Body of pancreas (tissue), 4 donors: ENCODE measurements at regions not wholly inside any gene's neighbourhood (a gene's known extent, or its start where the extent isn't known, plus 50 kb on each side); places are given as distances from the start of the nearest gene placed in this dataset.
"Not testable (repeated sequence)": the region's sequence is repeated elsewhere in the genome, so short reads cannot be mapped to it uniquely, and the experiment has no call there.

ENCODE experiments used
- ATAC-seq: fragments of 150-250 bp; one replicate; pipeline ENCODE4 v1.9.1; 2016
- DNase-seq, 4 donors: peaks; one replicate each; pipeline ENCODE4 v3.0.0-alpha.2; 2019
- H3K27ac ChIP-seq, 4 donors: fragments of 200-600 bp; sonication (generic); 1 replicate in 3 of 4; 2 replicates in 1 of 4; pipeline versions ENCODE4 v1.5.1 to v1.6.1; 2016 to 2019; ENCODE audit warnings: mild to moderate bottlenecking in 1 of 4, mixed read lengths in 1 of 4, moderate library complexity in 1 of 4
- H3K27me3 ChIP-seq, 2 donors: fragments of 200-600 bp; sonication (generic); one replicate each; pipeline ENCODE4 v1.6.0; 2016; ENCODE audit warnings: mild to moderate bottlenecking in 1 of 2
- H3K36me3 ChIP-seq, 2 donors: fragments of 200-600 bp; sonication (generic); replicated peaks in 1 of 2; 2 replicates each; pipeline ENCODE4 v1.5.1; 2016; ENCODE audit warnings: low read depth in 2 of 2; ENCODE audit not compliant: insufficient read depth in 1 of 2
- H3K4me1 ChIP-seq: fragments of 200-600 bp; sonication (generic); one replicate; pipeline ENCODE4 v1.6.0; 2016
- H3K4me3 ChIP-seq, 2 donors: fragments of 200-600 bp; sonication (generic); 1 replicate in 1 of 2; 2 replicates in 1 of 2; pipeline ENCODE4 v1.5.1; 2016 to 2019
- H3K9me3 ChIP-seq, 3 donors: fragments of 200-600 bp; sonication (generic); 1 replicate in 2 of 3; 2 replicates in 1 of 3; pipeline ENCODE4 v1.5.1; 2016
- CTCF ChIP-seq, 7 experiments: fragments of 450-650 bp in 4 of 7; fragments of 200-600 bp in 3 of 7; sonication (generic) in 3 of 7; IDR thresholded peaks; one replicate each; pipeline ENCODE4 v1.5.1; 2016 to 2019; ENCODE audit warnings: antibody characterized with exemption in 7 of 7
- POLR2A ChIP-seq, 3 donors: fragments of 450-650 bp; IDR thresholded peaks; one replicate each; pipeline ENCODE4 v1.6.1; 2016; ENCODE audit warnings: antibody characterized with exemption in 3 of 3, mild to moderate bottlenecking in 2 of 3
- WGBS, 2 donors: methylation state at CpG; one replicate each; pipeline ENCODE4 v1.1.5; 2017; 5-methylcytosine and 5-hydroxymethylcytosine counted together
- intact Hi-C: fragments of 100-400 bp; cut with DNase I; formaldehyde crosslinking; loops from one replicate; pipeline ENCODE4 v1.15.1; 2023

GRCh38 chr2:120511536-120511935 is 165.6 kb downstream of the INHBB start:
- TF ChIP-seq POLR2A (IDR thresholded peaks at IDR 0.05) = no peak
- no peak for TF ChIP-seq CTCF (IDR thresholded peaks at IDR 0.05)
- Histone ChIP-seq H3K27me3 (no peaks in the 10 kb centered on the region), H3K4me1 (no peaks in the 10 kb centered on the region), H3K9me3 (no peaks in the 10 kb centered on the region), H3K4me3 (no peak overlapping the region), H3K27ac (no peak overlapping the region), H3K36me3 (no peaks in the 10 kb centered on the region)
- WGBS, 2 donors = 70 to 80% methylated on average over 16 to 18 of the region's 18 CpGs
- DNase-seq (no peak), ATAC-seq (no peak)
- intact Hi-C loops = loop anchor here (10.0 kb wide), 1 partner anchor 173 kb away; no protein-coding TSS in a partner anchor

- 74 to 78% methylated on average over 17 to 19 of the region's 19 CpGs for WGBS, 2 donors
- Histone ChIP-seq H3K4me3 (no peak overlapping the region), H3K27me3 (no peaks in the 10 kb centered on the region), H3K4me1 (no peaks in the 10 kb centered on the region), H3K36me3 (no peaks in the 10 kb centered on the region), H3K9me3 (no peaks in the 10 kb centered on the region), H3K27ac (no peak overlapping the region)
- DNase-seq = no peak
- TF ChIP-seq POLR2A (IDR thresholded peaks at IDR 0.05) (no peak), CTCF (IDR thresholded peaks at IDR 0.05) (no peak)
- no peak for ATAC-seq
- intact Hi-C loops = loop anchor here (10.0 kb wide), 1 partner anchor 173 kb away; no protein-coding TSS in a partner anchor
Measured at GRCh38 chr2:120511947-120512710, 166.2 kb downstream of the INHBB start.

- 91 to 95% methylated on average over 9 to 10 of the region's 10 CpGs for WGBS, 2 donors
- Histone ChIP-seq H3K4me3 (no peak overlapping the region), H3K27me3 (peaks cover 0 to 5% of the 10 kb centered on the region in 2 donors), H3K9me3 (no peaks in the 10 kb centered on the region), H3K27ac (no peak overlapping the region), H3K4me1 (no peaks in the 10 kb centered on the region), H3K36me3 (no peaks in the 10 kb centered on the region)
- DNase-seq (no peak), ATAC-seq (no peak)
- intact Hi-C loops = loop anchor here (10.0 kb wide), 1 partner anchor 171 kb away; no protein-coding TSS in a partner anchor
- no peak for TF ChIP-seq POLR2A (IDR thresholded peaks at IDR 0.05)
- TF ChIP-seq CTCF (IDR thresholded peaks at IDR 0.05) = no peak
Measured at GRCh38 chr2:120513776-120514357, 167.9 kb downstream of the INHBB start.

- Histone ChIP-seq H3K36me3 (no peaks in the 10 kb centered on the region), H3K4me3 (no peak overlapping the region), H3K9me3 (no peaks in the 10 kb centered on the region), H3K27ac (no peak overlapping the region), H3K4me1 (no peaks in the 10 kb centered on the region), H3K27me3 (peaks cover 0 to 5% of the 10 kb centered on the region in 2 donors)
- TF ChIP-seq CTCF (IDR thresholded peaks at IDR 0.05) (no peak), POLR2A (IDR thresholded peaks at IDR 0.05) (no peak)
- DNase-seq = no peak
- intact Hi-C loops = loop anchor here (10.0 kb wide), 1 partner anchor 170 kb away; no protein-coding TSS in a partner anchor
- ATAC-seq = no peak
- WGBS, 2 donors = 84 to 85% methylated on average over 8 of the region's 8 CpGs
Measured at GRCh38 chr2:120514521-120514920, 168.6 kb downstream of the INHBB start.

- ATAC-seq, DNase-seq, H3K9me3 ChIP-seq, H3K27ac ChIP-seq, H3K4me1 ChIP-seq, H3K36me3 ChIP-seq, H3K27me3 ChIP-seq, H3K4me3 ChIP-seq: not testable (repeated sequence)
- WGBS, 2 donors = 91 to 100% methylated on average over 1 of the region's 1 CpG
- intact Hi-C loops = loop anchor here (10.0 kb wide), 1 partner anchor 170 kb away; no protein-coding TSS in a partner anchor
Measured at GRCh38 chr2:120515066-120515758, 169.3 kb downstream of the INHBB start.
